GM12872 (cell line): ENCODE measurements at regions not wholly inside any gene's neighbourhood (a gene's known extent, or its start where the extent isn't known, plus 50 kb on each side); places are given as distances from the start of the nearest gene placed in this dataset.

ENCODE experiments used
- TF ChIP-seq, protein P1 (sequence below): IDR thresholded peaks from 3 replicates; pipeline ENCODE4 v1.5.1; 2011; ENCODE audit warnings: low read depth, mild to moderate bottlenecking, low read length, moderate library complexity; ENCODE audit not compliant: insufficient read depth

DNA sequence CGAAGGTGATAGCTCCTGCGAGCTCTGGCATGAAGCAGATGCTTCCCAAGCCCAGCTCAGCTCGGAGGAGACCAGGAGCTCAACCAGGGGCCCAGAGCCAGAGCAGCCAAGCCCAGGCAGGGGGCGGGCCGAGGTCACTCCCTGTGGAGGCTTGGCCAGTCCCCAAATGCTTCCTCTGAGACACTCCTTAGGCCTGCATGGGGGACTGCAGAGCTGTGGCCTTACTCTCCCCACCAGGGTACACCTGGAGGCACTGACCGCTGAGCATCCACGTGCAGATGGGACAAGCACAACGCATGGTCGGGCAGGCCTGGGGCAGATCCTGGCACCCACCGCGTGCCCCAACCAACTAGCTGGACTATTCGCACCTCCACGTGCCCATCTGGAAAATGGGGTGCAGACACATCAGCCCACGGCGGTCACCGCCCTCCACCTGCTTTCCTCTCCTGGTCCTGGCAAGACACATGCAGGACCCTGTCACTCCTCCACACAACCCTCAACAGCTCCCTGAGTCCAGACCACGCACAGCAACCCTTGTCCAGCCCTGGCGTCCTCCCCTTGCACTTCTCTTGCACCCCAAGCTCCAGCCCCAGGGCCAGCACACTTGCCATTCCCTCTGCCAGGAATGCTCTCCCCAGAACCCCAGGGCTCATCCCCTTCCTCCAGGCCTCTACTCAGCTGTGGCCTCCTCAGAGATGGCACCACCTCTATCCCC, 164.7 kb upstream of the IQSEC1 start:
- TF ChIP-seq, protein P1, sequence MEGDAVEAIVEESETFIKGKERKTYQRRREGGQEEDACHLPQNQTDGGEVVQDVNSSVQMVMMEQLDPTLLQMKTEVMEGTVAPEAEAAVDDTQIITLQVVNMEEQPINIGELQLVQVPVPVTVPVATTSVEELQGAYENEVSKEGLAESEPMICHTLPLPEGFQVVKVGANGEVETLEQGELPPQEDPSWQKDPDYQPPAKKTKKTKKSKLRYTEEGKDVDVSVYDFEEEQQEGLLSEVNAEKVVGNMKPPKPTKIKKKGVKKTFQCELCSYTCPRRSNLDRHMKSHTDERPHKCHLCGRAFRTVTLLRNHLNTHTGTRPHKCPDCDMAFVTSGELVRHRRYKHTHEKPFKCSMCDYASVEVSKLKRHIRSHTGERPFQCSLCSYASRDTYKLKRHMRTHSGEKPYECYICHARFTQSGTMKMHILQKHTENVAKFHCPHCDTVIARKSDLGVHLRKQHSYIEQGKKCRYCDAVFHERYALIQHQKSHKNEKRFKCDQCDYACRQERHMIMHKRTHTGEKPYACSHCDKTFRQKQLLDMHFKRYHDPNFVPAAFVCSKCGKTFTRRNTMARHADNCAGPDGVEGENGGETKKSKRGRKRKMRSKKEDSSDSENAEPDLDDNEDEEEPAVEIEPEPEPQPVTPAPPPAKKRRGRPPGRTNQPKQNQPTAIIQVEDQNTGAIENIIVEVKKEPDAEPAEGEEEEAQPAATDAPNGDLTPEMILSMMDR = no peak

DNA sequence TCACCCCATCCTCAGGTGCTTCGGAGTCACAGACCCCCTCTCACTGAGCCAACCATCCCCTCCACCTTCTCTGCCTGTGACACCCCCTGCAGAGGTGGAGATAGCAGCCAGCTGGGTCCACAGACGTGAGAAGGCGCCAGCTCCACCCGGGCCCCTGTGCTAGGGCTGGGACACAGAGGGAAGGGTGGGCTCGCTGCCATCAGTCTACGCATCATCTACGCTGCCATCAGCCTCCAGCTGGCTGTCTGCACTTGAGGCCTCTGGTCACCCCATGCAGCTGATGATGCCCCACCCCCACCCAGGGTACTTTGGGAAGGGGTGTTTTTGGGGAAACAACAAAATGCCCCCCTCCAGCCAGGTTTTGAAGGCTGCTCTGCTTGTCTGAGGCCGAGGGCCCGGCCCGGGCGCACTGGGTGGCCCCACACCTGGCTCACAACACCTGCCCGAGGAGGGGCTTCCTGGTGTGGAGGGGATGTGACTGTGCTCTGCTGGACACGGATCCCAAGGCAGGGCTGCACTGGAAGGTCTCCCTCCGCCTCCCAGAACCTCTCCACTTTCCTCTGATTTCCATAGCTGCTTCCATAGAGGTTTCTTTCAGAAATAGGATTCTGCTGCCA, 163.4 kb upstream of the IQSEC1 start:
- TF ChIP-seq, protein P1 = no peak

DNA sequence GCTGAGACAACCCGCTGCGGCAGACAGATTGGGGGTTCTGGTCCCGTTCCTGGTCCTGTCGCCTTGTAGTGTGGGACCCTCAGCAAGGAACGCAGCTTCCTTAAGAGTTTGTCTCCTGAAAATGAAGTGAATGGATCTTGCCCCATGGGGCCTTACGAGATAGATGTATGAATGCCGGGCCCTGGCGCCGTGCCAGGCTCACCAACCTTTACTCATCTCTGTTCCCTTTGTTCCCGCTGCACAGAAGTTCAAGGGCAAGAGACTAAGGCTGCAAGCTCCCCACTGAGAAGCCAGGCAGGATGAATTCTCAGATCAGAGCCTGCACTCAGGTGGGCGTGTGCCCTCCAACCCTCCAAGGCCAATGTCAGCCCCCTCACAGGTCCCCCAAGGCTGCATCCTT, 162.7 kb upstream of the IQSEC1 start:
- TF ChIP-seq, protein P1 = no peak

DNA sequence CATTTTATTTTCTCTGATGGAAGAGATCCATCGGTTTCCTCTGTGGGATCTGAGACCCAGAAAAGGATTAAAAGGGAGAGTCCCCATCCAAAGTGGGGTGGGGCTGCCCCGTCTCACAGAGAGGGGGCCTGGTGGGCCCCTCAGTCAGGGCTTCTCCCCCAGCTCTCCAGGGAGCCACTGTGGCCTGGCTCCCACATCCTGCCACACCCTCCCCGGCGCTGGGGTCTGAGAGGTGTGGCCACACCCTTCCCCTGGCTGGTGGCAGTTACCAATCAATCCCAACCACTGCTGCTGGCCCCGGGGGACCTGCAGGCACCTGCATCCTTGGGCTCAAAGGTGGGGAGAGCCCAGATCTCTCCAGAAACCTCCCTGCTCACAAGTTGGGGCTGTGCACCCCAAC, 161.8 kb upstream of the IQSEC1 start:
- TF ChIP-seq, protein P1 = no peak

DNA sequence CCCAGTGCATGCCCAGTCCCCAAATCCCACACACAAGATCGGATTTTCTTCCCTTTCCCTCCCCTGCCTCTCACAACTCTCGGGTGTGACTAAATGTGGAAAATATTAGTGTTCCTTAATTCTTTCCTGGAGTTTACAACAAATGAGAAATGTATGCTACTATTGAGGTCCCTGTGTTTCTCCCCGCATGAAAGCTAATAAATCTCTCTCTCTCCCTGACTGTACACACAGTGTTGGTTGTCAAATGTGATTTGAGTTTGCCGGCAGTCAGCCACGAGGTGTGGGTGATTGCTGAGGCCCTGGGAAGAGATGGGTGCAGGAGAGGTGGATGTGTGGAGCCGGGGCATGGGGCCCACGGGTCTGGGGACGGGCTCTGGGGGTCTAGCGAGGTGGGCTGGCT, 161.4 kb upstream of the IQSEC1 start:
- TF ChIP-seq, protein P1 = no peak

DNA sequence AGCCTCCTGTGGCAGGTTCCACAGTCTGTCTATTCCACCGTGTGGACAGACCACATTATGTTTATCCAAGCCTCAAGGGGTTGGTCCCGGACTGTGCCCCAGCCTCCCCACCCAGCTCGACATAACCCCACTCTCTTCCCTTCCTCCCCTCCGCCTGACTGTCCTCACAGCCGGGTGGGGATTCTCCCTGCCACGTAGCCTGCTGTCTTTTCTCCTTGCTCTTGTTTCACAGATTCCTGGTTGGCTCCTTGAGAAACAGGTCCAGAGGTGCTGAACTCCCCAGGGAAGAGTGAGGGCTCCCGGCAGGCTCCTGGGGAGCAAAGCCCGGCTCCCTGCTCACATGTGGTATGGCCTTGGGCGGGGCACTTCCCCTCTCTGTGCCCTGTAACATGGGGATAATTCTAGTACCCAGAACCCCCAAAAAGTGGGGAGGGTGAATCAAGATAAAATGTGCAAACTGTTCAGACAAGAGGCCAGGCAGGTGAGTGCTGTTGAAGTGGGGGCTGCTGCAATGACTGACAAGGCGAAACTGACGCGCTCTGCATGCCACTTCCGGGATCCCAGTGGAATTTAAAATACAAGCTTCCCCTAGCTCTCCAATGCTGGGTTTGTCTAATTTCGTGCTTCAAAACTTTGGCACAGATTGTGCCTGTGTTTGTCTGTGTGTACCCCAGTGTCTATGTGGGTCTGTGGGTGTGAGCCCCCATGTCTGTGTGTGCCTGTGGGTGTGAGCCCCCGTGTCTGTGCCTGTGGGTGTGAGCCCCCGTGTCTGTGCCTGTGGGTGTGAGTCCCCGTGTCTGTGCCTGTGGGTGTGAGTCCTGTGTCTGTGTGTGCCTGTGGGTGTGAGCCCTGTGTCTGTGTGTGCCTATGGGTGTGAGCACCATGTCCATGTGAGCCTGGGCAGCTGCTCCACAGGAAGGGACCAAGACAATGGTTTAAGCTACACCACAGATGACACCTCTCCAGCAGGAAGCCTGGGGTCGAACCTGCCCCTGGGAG, 160.6 kb upstream of the IQSEC1 start:
- TF ChIP-seq, protein P1 = no peak
